GM19238 (cell line): ENCODE measurements at regions not wholly inside any gene's neighbourhood (a gene's known extent, or its start where the extent isn't known, plus 50 kb on each side); places are given as distances from the start of the nearest gene placed in this dataset.

ENCODE experiments used
- DNase-seq: peaks from one replicate; pipeline ENCODE4 v3.0.0; 2011; ENCODE audit warnings: low spot score; ENCODE audit not compliant: insufficient read length

GRCh38 chr10:24115403-24115802 lies 93.5 kb upstream of the KIAA1217 start:
- DNase-seq: no peak

GRCh38 chr10:24118246-24118645 lies 90.7 kb upstream of the KIAA1217 start:
- DNase-seq: no peak

GRCh38 chr10:24119896-24120295 lies 89.0 kb upstream of the KIAA1217 start:
- DNase-seq: no peak

GRCh38 chr10:24120646-24121045 lies 88.3 kb upstream of the KIAA1217 start:
- no peak for DNase-seq

GRCh38 chr10:24127516-24127915 lies 81.4 kb upstream of the KIAA1217 start:
- DNase-seq: no peak

GRCh38 chr10:24128066-24128730 lies 80.7 kb upstream of the KIAA1217 start:
- DNase-seq: no peak

GRCh38 chr10:24132741-24133140 lies 76.2 kb upstream of the KIAA1217 start:
- DNase-seq: no peak

GRCh38 chr10:24133835-24134234 lies 75.1 kb upstream of the KIAA1217 start:
- DNase-seq: no peak

- DNase-seq: no peak
Observed at GRCh38 chr10:24136070-24136469, 72.9 kb upstream of the KIAA1217 start.

GRCh38 chr10:24147321-24147720 lies 61.6 kb upstream of the KIAA1217 start:
- DNase-seq: no peak

- no peak for DNase-seq
Observed at GRCh38 chr10:24149640-24150039, 59.3 kb upstream of the KIAA1217 start.

GRCh38 chr10:24150853-24151252 lies 58.1 kb upstream of the KIAA1217 start:
- DNase-seq: no peak

- no peak for DNase-seq
Observed at GRCh38 chr10:24152270-24152669, 56.7 kb upstream of the KIAA1217 start.

GRCh38 chr10:24153031-24153430 lies 55.9 kb upstream of the KIAA1217 start:
- DNase-seq: no peak

GRCh38 chr10:24153537-24153936 lies 55.4 kb upstream of the KIAA1217 start:
- DNase-seq: no peak

- DNase-seq: no peak
Observed at GRCh38 chr10:24156686-24157085, 52.3 kb upstream of the KIAA1217 start.

- DNase-seq: no peak
Observed at GRCh38 chr10:24157567-24157966, 51.4 kb upstream of the KIAA1217 start.
